B cell (primary cell): ENCODE measurements at regions not wholly inside any gene's neighbourhood (a gene's known extent, or its start where the extent isn't known, plus 50 kb on each side); places are given as distances from the start of the nearest gene placed in this dataset.

ENCODE experiments used
- EZH2 ChIP-seq: IDR thresholded peaks from 2 replicates; pipeline ENCODE4 v1.6.1; 2012; ENCODE audit warnings: borderline replicate concordance, low read depth, mild to moderate bottlenecking, moderate library complexity, low read length; ENCODE audit not compliant: insufficient read depth, poor library complexity, severe bottlenecking
- TF ChIP-seq, protein P1 (sequence below): fragments of 200-600 bp; IDR thresholded peaks from one replicate; pipeline ENCODE4 v1.8.0; 2022; ENCODE audit warnings: antibody characterized with exemption, mild to moderate bottlenecking

DNA sequence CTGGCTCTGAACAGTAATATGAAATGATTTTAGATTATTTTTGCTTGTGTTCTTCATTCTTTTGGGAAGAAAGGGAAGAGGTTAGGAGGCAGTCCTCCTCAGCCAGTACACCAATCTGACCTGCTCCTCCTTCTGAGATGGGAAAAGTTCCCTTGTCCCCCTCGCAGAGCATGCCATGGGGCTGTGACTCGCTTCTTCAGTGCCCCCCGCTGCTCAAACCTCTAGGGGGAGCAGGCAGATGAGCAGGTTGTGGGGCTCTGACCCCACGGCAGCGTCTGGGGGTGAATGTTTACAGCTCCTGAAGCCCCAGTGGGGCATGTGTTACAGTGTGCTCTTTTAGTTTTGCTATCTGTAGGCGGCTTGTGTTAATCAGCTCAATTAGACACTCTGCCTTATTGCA is 50.9 kb upstream of the KLF9 start:
- TF ChIP-seq, protein P1, sequence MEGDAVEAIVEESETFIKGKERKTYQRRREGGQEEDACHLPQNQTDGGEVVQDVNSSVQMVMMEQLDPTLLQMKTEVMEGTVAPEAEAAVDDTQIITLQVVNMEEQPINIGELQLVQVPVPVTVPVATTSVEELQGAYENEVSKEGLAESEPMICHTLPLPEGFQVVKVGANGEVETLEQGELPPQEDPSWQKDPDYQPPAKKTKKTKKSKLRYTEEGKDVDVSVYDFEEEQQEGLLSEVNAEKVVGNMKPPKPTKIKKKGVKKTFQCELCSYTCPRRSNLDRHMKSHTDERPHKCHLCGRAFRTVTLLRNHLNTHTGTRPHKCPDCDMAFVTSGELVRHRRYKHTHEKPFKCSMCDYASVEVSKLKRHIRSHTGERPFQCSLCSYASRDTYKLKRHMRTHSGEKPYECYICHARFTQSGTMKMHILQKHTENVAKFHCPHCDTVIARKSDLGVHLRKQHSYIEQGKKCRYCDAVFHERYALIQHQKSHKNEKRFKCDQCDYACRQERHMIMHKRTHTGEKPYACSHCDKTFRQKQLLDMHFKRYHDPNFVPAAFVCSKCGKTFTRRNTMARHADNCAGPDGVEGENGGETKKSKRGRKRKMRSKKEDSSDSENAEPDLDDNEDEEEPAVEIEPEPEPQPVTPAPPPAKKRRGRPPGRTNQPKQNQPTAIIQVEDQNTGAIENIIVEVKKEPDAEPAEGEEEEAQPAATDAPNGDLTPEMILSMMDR = no peak
- no peak for TF ChIP-seq EZH2
